ENCODE measurements at regions not wholly inside any gene's neighbourhood (a gene's known extent, or its start where the extent isn't known, plus 50 kb on each side); places are given as distances from the start of the nearest gene placed in this dataset.

GRCh38 chr1:95582191-95582590, 348.2 kb downstream of the RWDD3 start:
- TF ChIP-seq, protein P1, sequence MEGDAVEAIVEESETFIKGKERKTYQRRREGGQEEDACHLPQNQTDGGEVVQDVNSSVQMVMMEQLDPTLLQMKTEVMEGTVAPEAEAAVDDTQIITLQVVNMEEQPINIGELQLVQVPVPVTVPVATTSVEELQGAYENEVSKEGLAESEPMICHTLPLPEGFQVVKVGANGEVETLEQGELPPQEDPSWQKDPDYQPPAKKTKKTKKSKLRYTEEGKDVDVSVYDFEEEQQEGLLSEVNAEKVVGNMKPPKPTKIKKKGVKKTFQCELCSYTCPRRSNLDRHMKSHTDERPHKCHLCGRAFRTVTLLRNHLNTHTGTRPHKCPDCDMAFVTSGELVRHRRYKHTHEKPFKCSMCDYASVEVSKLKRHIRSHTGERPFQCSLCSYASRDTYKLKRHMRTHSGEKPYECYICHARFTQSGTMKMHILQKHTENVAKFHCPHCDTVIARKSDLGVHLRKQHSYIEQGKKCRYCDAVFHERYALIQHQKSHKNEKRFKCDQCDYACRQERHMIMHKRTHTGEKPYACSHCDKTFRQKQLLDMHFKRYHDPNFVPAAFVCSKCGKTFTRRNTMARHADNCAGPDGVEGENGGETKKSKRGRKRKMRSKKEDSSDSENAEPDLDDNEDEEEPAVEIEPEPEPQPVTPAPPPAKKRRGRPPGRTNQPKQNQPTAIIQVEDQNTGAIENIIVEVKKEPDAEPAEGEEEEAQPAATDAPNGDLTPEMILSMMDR (IDR thresholded peaks at IDR 0.05) = no peak
- no peak for TF ChIP-seq POLR2A (IDR thresholded peaks at IDR 0.05)
